IMR-90 (cell line): ENCODE measurements at regions not wholly inside any gene's neighbourhood (a gene's known extent, or its start where the extent isn't known, plus 50 kb on each side); places are given as distances from the start of the nearest gene placed in this dataset.

Experiments
- ATAC-seq: fragments of 200-7000 bp; cut with Tn5 transposase; 2 replicates; pipeline ENCODE4 v1.9.1; 2020; ENCODE audit warnings: low read depth, mild to moderate bottlenecking, moderate library complexity
- BruUV-seq: library from RNA; stranded (reverse); fragments of 400-500 nt; replicated peaks from 2 replicates; lab custom pipeline; 2021; lab: Mats Ljungman, UMichigan
- CTCF ChIA-PET: fragments of 300-600 bp; formaldehyde crosslinking; extraction: SDS; loops from one replicate; lab custom pipeline; 2021; ENCODE audit warnings: antibody characterized with exemption; lab: Yijun Ruan, JAX
- POLR2A ChIA-PET: fragments of 300-600 bp; sonication (Branson Sonifier 250); formaldehyde crosslinking; loops from one replicate; lab custom pipeline; 2022; ENCODE audit warnings: antibody characterized with exemption; ENCODE audit not compliant: unreplicated experiment; lab: Charles Lee
- DNase-seq: peaks from one replicate; pipeline ENCODE4 v3.0.0; 2013
- H2AFZ ChIP-seq: replicated peaks from 2 replicates; pipeline ENCODE3; 2013; ENCODE audit warnings: low read length, mild to moderate bottlenecking; ENCODE audit not compliant: poor library complexity
- H2AK5ac ChIP-seq: 2 replicates; pipeline ENCODE4 v1.6.1; 2013; ENCODE audit warnings: low read depth, low read length, inconsistent platforms
- H2AK9ac ChIP-seq: replicated peaks from 2 replicates; pipeline ENCODE3; 2013; ENCODE audit warnings: mild to moderate bottlenecking, low read depth, low read length, moderate library complexity; ENCODE audit not compliant: poor library complexity
- H2BK120ac ChIP-seq: 2 replicates; pipeline ENCODE4 v1.6.1; 2013; ENCODE audit warnings: low read depth, low read length, inconsistent platforms
- H2BK15ac ChIP-seq: 3 replicates; pipeline ENCODE4 v1.6.1; 2013; ENCODE audit warnings: low read depth, low read length, inconsistent platforms
- H2BK20ac ChIP-seq: 2 replicates; pipeline ENCODE4 v1.6.1; 2013; ENCODE audit warnings: low read depth, mild to moderate bottlenecking, inconsistent platforms, low read length, moderate library complexity
- H2BK5ac ChIP-seq: 2 replicates; pipeline ENCODE4 v1.6.1; 2013; ENCODE audit warnings: mild to moderate bottlenecking, low read depth, low read length, inconsistent platforms; ENCODE audit not compliant: poor library complexity, severe bottlenecking
- H3K14ac ChIP-seq: replicated peaks from 2 replicates; pipeline ENCODE4 v1.6.1; 2013; ENCODE audit warnings: low read depth, low read length, inconsistent platforms
- H3K18ac ChIP-seq: 2 replicates; pipeline ENCODE4 v1.6.1; 2013; ENCODE audit warnings: low read depth, low read length, control low read depth
- H3K23ac ChIP-seq: 2 replicates; pipeline ENCODE4 v1.6.1; 2013; ENCODE audit warnings: low read depth, low read length, inconsistent platforms
- H3K27ac ChIP-seq: 2 replicates; pipeline ENCODE4 v1.5.1; 2013; ENCODE audit warnings: mild to moderate bottlenecking, control low read depth, low read length; ENCODE audit not compliant: insufficient read depth
- H3K27me3 ChIP-seq: 2 replicates; pipeline ENCODE4 v1.6.1; 2013; ENCODE audit warnings: low read length; ENCODE audit not compliant: control insufficient read depth, insufficient read depth
- H3K36me3 ChIP-seq: 2 replicates; pipeline ENCODE4 v1.6.1; 2013; ENCODE audit warnings: low read length, mixed read lengths; ENCODE audit not compliant: control insufficient read depth, insufficient read depth
- H3K4ac ChIP-seq: 2 replicates; pipeline ENCODE4 v1.6.1; 2013; ENCODE audit warnings: low read depth, low read length, inconsistent platforms
- H3K4me1 ChIP-seq: 2 replicates; pipeline ENCODE4 v1.6.1; 2013; ENCODE audit warnings: low read length, mixed read lengths; ENCODE audit not compliant: control insufficient read depth, insufficient read depth
- H3K4me2 ChIP-seq: 2 replicates; pipeline ENCODE4 v1.6.1; 2013; ENCODE audit warnings: low read depth, mild to moderate bottlenecking, control low read depth, low read length, moderate library complexity
- H3K4me3 ChIP-seq: 2 replicates; pipeline ENCODE4 v1.5.1; 2013; ENCODE audit warnings: low read depth, mild to moderate bottlenecking, control low read depth, low read length, moderate library complexity; ENCODE audit not compliant: insufficient read depth
- H3K56ac ChIP-seq: 2 replicates; pipeline ENCODE4 v1.6.1; 2013; ENCODE audit warnings: low read length, inconsistent platforms; ENCODE audit not compliant: insufficient read depth; ENCODE audit errors: extremely low read depth
- H3K79me1 ChIP-seq, 2 experiments: 2 replicates each; pipeline ENCODE4 v1.6.1; 2013; ENCODE audit warnings: low read length in 2 of 2, inconsistent platforms in 1 of 2, low read depth in 1 of 2
- H3K9ac ChIP-seq: 2 replicates; pipeline ENCODE4 v1.6.1; 2013; ENCODE audit warnings: low read depth, low read length, control low read depth
- H3K9me1 ChIP-seq: 2 replicates; pipeline ENCODE4 v1.6.1; 2013; ENCODE audit warnings: low read length, inconsistent platforms; ENCODE audit not compliant: insufficient read depth
- H3K9me3 ChIP-seq: 2 replicates; pipeline ENCODE4 v1.6.1; 2013; ENCODE audit warnings: low read length; ENCODE audit not compliant: control insufficient read depth, insufficient read depth
- H4K20me1 ChIP-seq: 2 replicates; pipeline ENCODE4 v1.6.1; 2013; ENCODE audit warnings: low read length, inconsistent platforms; ENCODE audit not compliant: insufficient read depth
- H4K5ac ChIP-seq: 2 replicates; pipeline ENCODE4 v1.6.1; 2013; ENCODE audit warnings: mild to moderate bottlenecking, low read depth, low read length, control low read depth
- H4K8ac ChIP-seq, 2 experiments: 2 replicates each; pipeline ENCODE4 v1.6.1; 2013; ENCODE audit warnings: low read depth in 2 of 2, low read length in 2 of 2, control low read depth in 1 of 2, inconsistent platforms in 1 of 2
- H4K91ac ChIP-seq: 2 replicates; pipeline ENCODE4 v1.6.1; 2013; ENCODE audit warnings: low read depth, low read length, inconsistent platforms; ENCODE audit not compliant: insufficient read depth
- BHLHE40 ChIP-seq: fragments of 150-350 bp; IDR thresholded peaks from 2 replicates; pipeline ENCODE4 v1.6.1; 2016; ENCODE audit warnings: mild to moderate bottlenecking, low read depth, low read length
- CEBPB ChIP-seq: IDR thresholded peaks from 2 replicates; pipeline ENCODE4 v1.6.1; 2012; ENCODE audit warnings: low read depth, low read length, improper control_type of control experiment
- CHD1 ChIP-seq: IDR thresholded peaks from 2 replicates; pipeline ENCODE4 v1.6.1; 2012; ENCODE audit warnings: low read depth, low read length, improper control_type of control experiment
- FOS ChIP-seq: fragments of 150-350 bp; IDR thresholded peaks from 2 replicates; pipeline ENCODE4 v1.6.1; 2016; ENCODE audit warnings: low read depth, low read length
- MAFK ChIP-seq: IDR thresholded peaks from 2 replicates; pipeline ENCODE4 v1.6.1; 2012; ENCODE audit warnings: low read depth, low read length, improper control_type of control experiment
- MAZ ChIP-seq: IDR thresholded peaks from 2 replicates; pipeline ENCODE4 v1.6.1; 2012; ENCODE audit warnings: low read depth, mild to moderate bottlenecking, low read length, improper control_type of control experiment, moderate library complexity, borderline replicate concordance
- MXI1 ChIP-seq: IDR thresholded peaks from 2 replicates; pipeline ENCODE4 v1.6.1; 2012; ENCODE audit warnings: low read depth, mild to moderate bottlenecking, low read length, moderate library complexity, borderline replicate concordance
- NFE2L2 ChIP-seq: fragments of 150-350 bp; IDR thresholded peaks from 2 replicates; pipeline ENCODE4 v1.6.1; 2016; ENCODE audit warnings: low read depth, mild to moderate bottlenecking, low read length
- POLR2A ChIP-seq: IDR thresholded peaks from 2 replicates; pipeline ENCODE4 v1.6.1; 2012; ENCODE audit warnings: mild to moderate bottlenecking, low read depth, low read length
- RAD21 ChIP-seq: IDR thresholded peaks from 2 replicates; pipeline ENCODE4 v1.6.1; 2012; ENCODE audit warnings: low read length, improper control_type of control experiment
- RCOR1 ChIP-seq: IDR thresholded peaks from 2 replicates; pipeline ENCODE4 v1.6.1; 2012; ENCODE audit warnings: mild to moderate bottlenecking, low read length, improper control_type of control experiment; ENCODE audit not compliant: insufficient replicate concordance
- SMC3 ChIP-seq: fragments of 150-350 bp; IDR thresholded peaks from 2 replicates; pipeline ENCODE4 v1.6.1; 2016; ENCODE audit warnings: low read depth, mild to moderate bottlenecking, antibody characterized with exemption, low read length, moderate library complexity
- WGBS, 2 experiments: methylation state at CpG; one replicate each; pipeline versions ENCODE4 v1.1.5 to v1.1.7; 2013; ENCODE audit warnings: missing lambda C conversion rate in 2 of 2; ENCODE audit not compliant: insufficient read length in 1 of 2; ENCODE audit errors: extremely low coverage in 2 of 2; 5-methylcytosine and 5-hydroxymethylcytosine counted together
- dilution Hi-C: fragments of 300-500 bp; cut with HindIII; formaldehyde crosslinking; loops from one replicate; pipeline ENCODE4 v1.14.3; 2018; ENCODE audit warnings: low sequenced_read_pairs; ENCODE audit not compliant: unreplicated experiment
- in situ Hi-C: fragments of 300-500 bp; cut with MboI; formaldehyde crosslinking; loops from 3 replicates; pipeline ENCODE4 v1.14.3; 2019; ENCODE audit warnings: low sequenced_read_pairs, inconsistent platforms, mixed read lengths
- intact Hi-C: fragments of 100-400 bp; cut with micrococcal nuclease; formaldehyde crosslinking; loops from 2 replicates; pipeline ENCODE4 v1.10.0; 2022
- TF ChIP-seq, protein P1 (sequence below): fragments of 150-350 bp; IDR thresholded peaks from 2 replicates; pipeline ENCODE4 v1.6.1; 2017; ENCODE audit warnings: mild to moderate bottlenecking, antibody characterized with exemption, low read length, low read depth
- TF ChIP-seq, protein P2 (sequence below): conservative IDR thresholded peaks from 2 replicates; pipeline ENCODE4 v1.5.1; 2012; ENCODE audit warnings: mild to moderate bottlenecking, low read depth, low read length, improper control_type of control experiment
- TF ChIP-seq, protein P3 (sequence below): fragments of 150-350 bp; IDR thresholded peaks from 2 replicates; pipeline ENCODE4 v1.6.1; 2016; ENCODE audit warnings: low read depth, mild to moderate bottlenecking, low read length, moderate library complexity, borderline replicate concordance

DNA sequence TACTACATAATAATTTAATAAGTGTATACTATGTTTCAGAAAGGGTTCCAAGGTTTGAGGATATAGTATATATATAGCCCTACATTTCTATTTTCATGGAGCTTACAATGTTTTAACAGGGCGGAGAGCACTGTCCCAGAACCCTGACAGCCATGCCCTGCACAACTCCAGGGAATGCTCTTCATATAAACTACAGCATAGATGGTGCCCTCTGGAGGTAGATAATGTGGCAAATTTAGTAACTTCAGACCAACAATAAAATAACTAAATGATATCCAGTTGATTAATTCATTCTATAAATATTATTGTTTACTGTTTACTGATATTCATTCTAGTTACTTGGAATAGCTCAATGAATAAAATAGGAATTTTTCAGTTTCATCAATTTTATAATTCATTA is 693.7 kb upstream of the CCDC179 start:
- Histone ChIP-seq H2AFZ (no peak overlapping the region), H2BK15ac (no peak overlapping the region), H3K14ac (no peak overlapping the region), H4K8ac (no peak overlapping the region), H2BK120ac (no peak overlapping the region), H3K79me1 (no peaks in the 10 kb centered on the region), H3K27ac (no peak overlapping the region), H3K27me3 (no peaks in the 10 kb centered on the region), H4K20me1 (no peaks in the 10 kb centered on the region), H3K4me3 (no peak overlapping the region), H2BK5ac (no peak overlapping the region), H2BK20ac (no peak overlapping the region), H2AK9ac (no peak overlapping the region), H3K4ac (no peak overlapping the region), H3K9me1 (no peaks in the 10 kb centered on the region), H3K4me1 (peaks cover 2% of the 10 kb centered on the region; the same call in 1 of the 2 replicates), H3K4me2 (no peak overlapping the region), H3K9me3 (no peaks in the 10 kb centered on the region; the same call in 1 of the 2 replicates), H4K5ac (no peak overlapping the region), H3K9ac (no peak overlapping the region), H3K56ac (no peak overlapping the region), H2AK5ac (no peak overlapping the region), H4K91ac (no peak overlapping the region), H3K36me3 (no peaks in the 10 kb centered on the region), H3K18ac (no peak overlapping the region), H3K23ac (no peak overlapping the region)
- TF ChIP-seq CHD1 (no peak), MAFK (no peak), RAD21 (no peak), MAZ (no peak), MXI1 (no peak), RCOR1 (no peak), CEBPB (no peak), NFE2L2 (no peak), FOS (no peak), BHLHE40 (no peak), POLR2A (no peak), SMC3 (no peak)
- TF ChIP-seq, protein P1, sequence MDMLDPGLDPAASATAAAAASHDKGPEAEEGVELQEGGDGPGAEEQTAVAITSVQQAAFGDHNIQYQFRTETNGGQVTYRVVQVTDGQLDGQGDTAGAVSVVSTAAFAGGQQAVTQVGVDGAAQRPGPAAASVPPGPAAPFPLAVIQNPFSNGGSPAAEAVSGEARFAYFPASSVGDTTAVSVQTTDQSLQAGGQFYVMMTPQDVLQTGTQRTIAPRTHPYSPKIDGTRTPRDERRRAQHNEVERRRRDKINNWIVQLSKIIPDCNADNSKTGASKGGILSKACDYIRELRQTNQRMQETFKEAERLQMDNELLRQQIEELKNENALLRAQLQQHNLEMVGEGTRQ: no peak
- TF ChIP-seq, protein P2, sequence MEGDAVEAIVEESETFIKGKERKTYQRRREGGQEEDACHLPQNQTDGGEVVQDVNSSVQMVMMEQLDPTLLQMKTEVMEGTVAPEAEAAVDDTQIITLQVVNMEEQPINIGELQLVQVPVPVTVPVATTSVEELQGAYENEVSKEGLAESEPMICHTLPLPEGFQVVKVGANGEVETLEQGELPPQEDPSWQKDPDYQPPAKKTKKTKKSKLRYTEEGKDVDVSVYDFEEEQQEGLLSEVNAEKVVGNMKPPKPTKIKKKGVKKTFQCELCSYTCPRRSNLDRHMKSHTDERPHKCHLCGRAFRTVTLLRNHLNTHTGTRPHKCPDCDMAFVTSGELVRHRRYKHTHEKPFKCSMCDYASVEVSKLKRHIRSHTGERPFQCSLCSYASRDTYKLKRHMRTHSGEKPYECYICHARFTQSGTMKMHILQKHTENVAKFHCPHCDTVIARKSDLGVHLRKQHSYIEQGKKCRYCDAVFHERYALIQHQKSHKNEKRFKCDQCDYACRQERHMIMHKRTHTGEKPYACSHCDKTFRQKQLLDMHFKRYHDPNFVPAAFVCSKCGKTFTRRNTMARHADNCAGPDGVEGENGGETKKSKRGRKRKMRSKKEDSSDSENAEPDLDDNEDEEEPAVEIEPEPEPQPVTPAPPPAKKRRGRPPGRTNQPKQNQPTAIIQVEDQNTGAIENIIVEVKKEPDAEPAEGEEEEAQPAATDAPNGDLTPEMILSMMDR: no peak
- TF ChIP-seq, protein P3, sequence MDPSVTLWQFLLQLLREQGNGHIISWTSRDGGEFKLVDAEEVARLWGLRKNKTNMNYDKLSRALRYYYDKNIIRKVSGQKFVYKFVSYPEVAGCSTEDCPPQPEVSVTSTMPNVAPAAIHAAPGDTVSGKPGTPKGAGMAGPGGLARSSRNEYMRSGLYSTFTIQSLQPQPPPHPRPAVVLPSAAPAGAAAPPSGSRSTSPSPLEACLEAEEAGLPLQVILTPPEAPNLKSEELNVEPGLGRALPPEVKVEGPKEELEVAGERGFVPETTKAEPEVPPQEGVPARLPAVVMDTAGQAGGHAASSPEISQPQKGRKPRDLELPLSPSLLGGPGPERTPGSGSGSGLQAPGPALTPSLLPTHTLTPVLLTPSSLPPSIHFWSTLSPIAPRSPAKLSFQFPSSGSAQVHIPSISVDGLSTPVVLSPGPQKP: no peak
- CTCF ChIA-PET: interaction anchor here (0.8 kb wide), 1 partner anchor 14 kb away, joined by 7 read pairs; no protein-coding TSS in a partner anchor
- WGBS, 2 experiments: no CpG with 5 or more reads among the region's 1 CpG
- no TSS peak for BruUV-seq
- no peak for DNase-seq
- no peak for ATAC-seq
- dilution Hi-C loops (no loop called here), intact Hi-C loops (no loop called here), in situ Hi-C loops (no loop called here)
- POLR2A ChIA-PET: no interaction called here
